COR-L47 (cell line): ENCODE measurements at regions not wholly inside any gene's neighbourhood (a gene's known extent, or its start where the extent isn't known, plus 50 kb on each side); places are given as distances from the start of the nearest gene placed in this dataset.
A peak's percentile ranks its signal among the peaks of the same experiment; 100 is the strongest.

ENCODE experiments used
- DNase-seq: peaks from one replicate; lab custom pipeline; 2025; lab: John Stamatoyannopoulos, UW

GRCh38 chr4:181272422-181272821 lies 970.8 kb upstream of the TENM3 start:
- no peak for DNase-seq

- no peak for DNase-seq
These were observed 964.3 kb upstream of the TENM3 start for GRCh38 chr4:181278941-181279340.

- no peak for DNase-seq
These were observed 961.8 kb upstream of the TENM3 start for GRCh38 chr4:181281451-181281850.

- peak; percentile 5 for DNase-seq
These were observed 954.0 kb upstream of the TENM3 start for GRCh38 chr4:181289198-181289597.

- no peak for DNase-seq
These were observed 951.6 kb upstream of the TENM3 start for GRCh38 chr4:181291615-181292014.

GRCh38 chr4:181293014-181293413 lies 950.2 kb upstream of the TENM3 start:
- DNase-seq, result no peak

- no peak for DNase-seq
These were observed 949.7 kb upstream of the TENM3 start for GRCh38 chr4:181293541-181293940.

- DNase-seq, result no peak
These were observed 948.8 kb upstream of the TENM3 start for GRCh38 chr4:181294421-181294820.

GRCh38 chr4:181301735-181302710 lies 941.2 kb upstream of the TENM3 start:
- peak; percentile 83 for DNase-seq

GRCh38 chr4:181307824-181308223 lies 935.4 kb upstream of the TENM3 start:
- DNase-seq, result no peak

GRCh38 chr4:181308476-181309312 lies 934.5 kb upstream of the TENM3 start:
- peak; percentile 72 for DNase-seq

GRCh38 chr4:181312066-181312465 lies 931.1 kb upstream of the TENM3 start:
- no peak for DNase-seq

- no peak for DNase-seq
These were observed 923.6 kb upstream of the TENM3 start for GRCh38 chr4:181319629-181320028.

- DNase-seq, result no peak
These were observed 920.1 kb upstream of the TENM3 start for GRCh38 chr4:181323061-181323460.

GRCh38 chr4:181330654-181331201 lies 912.5 kb upstream of the TENM3 start:
- no peak for DNase-seq

GRCh38 chr4:181331214-181331613 lies 912.0 kb upstream of the TENM3 start:
- DNase-seq, result no peak

- no peak for DNase-seq
These were observed 897.3 kb upstream of the TENM3 start for GRCh38 chr4:181345931-181346330.

GRCh38 chr4:181350615-181351415 lies 892.4 kb upstream of the TENM3 start:
- DNase-seq, result no peak

GRCh38 chr4:181364504-181364903 lies 878.7 kb upstream of the TENM3 start:
- DNase-seq, result no peak

GRCh38 chr4:181365671-181366070 lies 877.5 kb upstream of the TENM3 start:
- no peak for DNase-seq

- DNase-seq, result peak; percentile 85
These were observed 871.2 kb upstream of the TENM3 start for GRCh38 chr4:181372014-181372413.

- DNase-seq, result no peak
These were observed 867.1 kb upstream of the TENM3 start for GRCh38 chr4:181376058-181376457.
